Thoracic aorta (tissue), 2 donors: ENCODE measurements at regions not wholly inside any gene's neighbourhood (a gene's known extent, or its start where the extent isn't known, plus 50 kb on each side); places are given as distances from the start of the nearest gene placed in this dataset.

ENCODE experiments used
- ATAC-seq: fragments of 150-250 bp; one replicate; pipeline ENCODE4 v1.8.0; 2017; ENCODE audit warnings: low read depth; ENCODE audit not compliant: insufficient number of reproducible peaks, low FRiP score
- DNase-seq: peaks from one replicate; pipeline ENCODE4 v3.0.0-alpha.2; 2020; ENCODE audit warnings: low spot score
- H3K27ac ChIP-seq, 2 donors: fragments of 200-600 bp; sonication (generic); 1 replicate in 1 of 2; 2 replicates in 1 of 2; pipeline ENCODE4 v1.5.1; 2016; ENCODE audit warnings: mild to moderate bottlenecking in 2 of 2, moderate library complexity in 2 of 2
- H3K27me3 ChIP-seq: fragments of 200-600 bp; sonication (generic); replicated peaks from 2 replicates; pipeline ENCODE4 v1.6.0; 2016; ENCODE audit warnings: mild to moderate bottlenecking; ENCODE audit not compliant: insufficient read depth
- H3K36me3 ChIP-seq: fragments of 200-600 bp; sonication (generic); one replicate; pipeline ENCODE4 v1.5.1; 2016
- H3K4me1 ChIP-seq, 2 donors: fragments of 200-600 bp; sonication (generic); 1 replicate in 1 of 2; 2 replicates in 1 of 2; pipeline versions ENCODE4 v1.5.1 to v1.6.0; 2016; ENCODE audit warnings: low read depth in 2 of 2, mild to moderate bottlenecking in 1 of 2; ENCODE audit not compliant: control insufficient read depth in 1 of 2
- H3K4me3 ChIP-seq: fragments of 200-600 bp; sonication (generic); 2 replicates; pipeline ENCODE4 v1.5.1; 2016; ENCODE audit warnings: mild to moderate bottlenecking
- H3K9me3 ChIP-seq: fragments of 200-600 bp; sonication (generic); 2 replicates; pipeline ENCODE4 v1.5.1; 2016
- TF ChIP-seq, protein P1 (sequence below): fragments of 200-600 bp; sonication (generic); IDR thresholded peaks from one replicate; pipeline ENCODE4 v1.5.1; 2019; ENCODE audit warnings: antibody characterized with exemption

DNA sequence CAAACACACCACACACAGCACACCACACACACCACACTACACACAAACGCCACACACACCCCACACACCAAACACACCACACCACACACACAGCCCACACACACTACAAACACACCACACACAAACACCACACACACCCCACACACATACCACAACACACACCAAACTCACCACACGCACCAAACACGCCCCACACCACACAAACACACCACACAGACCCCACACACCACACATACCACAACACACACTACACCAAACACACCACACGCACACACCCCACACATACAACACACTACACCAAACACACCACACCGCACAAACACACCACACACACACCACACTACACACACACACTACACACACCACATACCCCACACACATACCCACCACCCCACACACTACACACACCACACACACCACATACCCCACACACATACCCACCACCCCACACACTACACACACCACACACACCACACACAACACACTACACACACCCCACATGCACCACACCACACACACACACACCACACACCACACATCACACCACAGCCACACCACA lies 151.2 kb downstream of the ERCC6L2 start:
- Histone ChIP-seq H3K27ac (no peak overlapping the region), H3K4me3 (peak overlapping the region; percentile 74)
- no peak for ATAC-seq

DNA sequence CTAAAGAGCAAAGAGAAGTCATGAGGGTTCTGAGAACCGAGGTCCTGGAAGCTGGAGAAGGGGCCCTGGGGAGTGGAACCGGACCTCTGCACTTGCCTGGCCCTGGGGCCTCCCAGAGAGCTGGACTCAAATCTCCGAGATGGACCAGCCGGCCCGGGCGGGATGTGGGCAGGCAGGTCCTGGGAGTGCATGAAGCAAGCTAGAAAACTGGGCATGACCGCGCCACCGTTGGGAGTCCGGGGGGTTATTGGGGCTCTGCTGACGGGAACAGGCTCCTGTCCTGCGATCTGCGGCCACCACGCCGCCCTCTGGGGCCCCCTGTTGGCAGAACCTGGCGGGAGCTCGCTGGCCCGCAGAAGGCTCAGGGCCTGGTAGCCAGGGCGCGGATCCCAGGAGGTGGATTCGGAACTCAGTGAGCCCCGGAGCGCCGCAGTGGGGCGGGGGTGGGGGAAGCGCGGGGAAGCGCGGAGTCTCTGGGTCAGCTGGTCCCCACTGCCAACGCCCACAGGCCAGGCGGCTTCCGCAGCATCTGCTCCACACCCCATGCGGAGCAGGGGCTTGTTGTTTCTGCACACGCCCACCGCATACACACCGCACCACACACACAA lies 150.6 kb downstream of the ERCC6L2 start:
- H3K36me3 ChIP-seq, result no peaks in the 10 kb centered on the region
- TF ChIP-seq, protein P1, sequence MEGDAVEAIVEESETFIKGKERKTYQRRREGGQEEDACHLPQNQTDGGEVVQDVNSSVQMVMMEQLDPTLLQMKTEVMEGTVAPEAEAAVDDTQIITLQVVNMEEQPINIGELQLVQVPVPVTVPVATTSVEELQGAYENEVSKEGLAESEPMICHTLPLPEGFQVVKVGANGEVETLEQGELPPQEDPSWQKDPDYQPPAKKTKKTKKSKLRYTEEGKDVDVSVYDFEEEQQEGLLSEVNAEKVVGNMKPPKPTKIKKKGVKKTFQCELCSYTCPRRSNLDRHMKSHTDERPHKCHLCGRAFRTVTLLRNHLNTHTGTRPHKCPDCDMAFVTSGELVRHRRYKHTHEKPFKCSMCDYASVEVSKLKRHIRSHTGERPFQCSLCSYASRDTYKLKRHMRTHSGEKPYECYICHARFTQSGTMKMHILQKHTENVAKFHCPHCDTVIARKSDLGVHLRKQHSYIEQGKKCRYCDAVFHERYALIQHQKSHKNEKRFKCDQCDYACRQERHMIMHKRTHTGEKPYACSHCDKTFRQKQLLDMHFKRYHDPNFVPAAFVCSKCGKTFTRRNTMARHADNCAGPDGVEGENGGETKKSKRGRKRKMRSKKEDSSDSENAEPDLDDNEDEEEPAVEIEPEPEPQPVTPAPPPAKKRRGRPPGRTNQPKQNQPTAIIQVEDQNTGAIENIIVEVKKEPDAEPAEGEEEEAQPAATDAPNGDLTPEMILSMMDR, result no peak
- no peak for ATAC-seq
- H3K4me3 ChIP-seq, result no peak overlapping the region
- H3K9me3 ChIP-seq, result no peaks in the 10 kb centered on the region
- no peak overlapping the region for H3K27ac ChIP-seq
- peaks cover 25 to 52% of the 10 kb centered on the region in 2 donors for H3K4me1 ChIP-seq
- no peaks in the 10 kb centered on the region for H3K27me3 ChIP-seq
- no peak for DNase-seq

More for the DNA sequence above, 151.2 kb downstream of the ERCC6L2 start:
- Histone ChIP-seq H3K36me3 (no peaks in the 10 kb centered on the region), H3K27me3 (no peaks in the 10 kb centered on the region), H3K9me3 (no peaks in the 10 kb centered on the region), H3K4me1 (peaks cover 29 to 57% of the 10 kb centered on the region in 2 donors)
- TF ChIP-seq, protein P1, result no peak
- DNase-seq, result no peak

DNA sequence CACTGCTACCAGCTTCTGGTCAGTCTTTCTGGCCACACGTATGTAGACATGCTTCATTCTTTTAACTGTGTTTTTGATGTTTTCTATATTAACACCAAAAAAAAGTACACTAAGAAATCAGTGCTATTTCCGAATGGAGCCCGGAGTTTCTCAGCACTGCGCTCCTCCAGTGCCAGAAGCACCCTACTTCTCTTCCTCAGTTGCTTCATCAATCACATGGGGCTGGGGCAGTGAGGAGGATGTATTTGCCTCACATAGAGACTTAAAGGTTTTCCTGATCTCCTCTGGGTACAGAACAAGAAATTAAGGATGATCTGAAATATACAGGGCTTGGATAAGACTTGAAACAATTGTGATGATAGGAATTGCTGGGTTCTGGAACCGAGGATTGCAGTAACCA lies 148.0 kb downstream of the ERCC6L2 start:
- Histone ChIP-seq H3K4me1 (peaks cover 25 to 32% of the 10 kb centered on the region in 2 donors), H3K27ac (no peak overlapping the region), H3K36me3 (no peaks in the 10 kb centered on the region), H3K4me3 (no peak overlapping the region), H3K27me3 (no peaks in the 10 kb centered on the region), H3K9me3 (no peaks in the 10 kb centered on the region)
- TF ChIP-seq, protein P1, result no peak
- ATAC-seq (no peak), DNase-seq (no peak)

DNA sequence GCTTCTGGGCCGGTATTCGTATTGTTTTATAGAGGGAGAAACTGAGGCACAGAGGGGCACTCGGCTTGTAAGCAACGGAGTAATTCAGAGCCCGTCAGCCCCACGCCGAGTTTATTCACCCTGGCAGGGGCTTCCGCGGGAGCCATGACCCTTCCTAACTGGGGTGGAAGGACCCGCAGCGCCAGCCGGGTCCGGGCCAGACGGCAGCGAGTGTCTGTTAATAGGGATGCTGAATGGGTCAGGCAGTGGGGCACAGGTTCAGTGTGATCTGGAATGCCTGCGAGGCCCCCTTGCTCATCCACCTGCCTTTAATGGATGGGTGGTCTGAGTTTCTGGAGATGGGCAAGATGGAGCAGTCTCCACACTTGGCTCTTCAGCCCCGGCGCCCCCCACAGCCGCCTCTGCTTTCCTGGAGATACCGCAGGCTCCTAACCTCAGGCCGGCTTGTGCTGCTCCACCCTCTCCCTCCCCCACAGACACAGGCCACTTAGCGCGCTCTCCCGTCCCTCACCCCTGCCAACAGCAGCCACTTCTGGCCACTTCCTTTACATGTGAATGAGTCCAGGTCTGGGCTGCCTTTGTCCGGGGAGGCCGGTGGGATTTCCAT lies 147.1 kb downstream of the ERCC6L2 start:
- no peak for ATAC-seq

More for the DNA sequence above, 147.1 kb downstream of the ERCC6L2 start:
- Histone ChIP-seq H3K27ac (no peak overlapping the region), H3K4me3 (peak overlapping the region; percentile 71), H3K4me1 (peaks cover 17 to 23% of the 10 kb centered on the region in 2 donors), H3K9me3 (no peaks in the 10 kb centered on the region), H3K27me3 (no peaks in the 10 kb centered on the region), H3K36me3 (no peaks in the 10 kb centered on the region)
- TF ChIP-seq, protein P1, result no peak
- DNase-seq, result no peak
